ENCODE measurements at regions not wholly inside any gene's neighbourhood (a gene's known extent, or its start where the extent isn't known, plus 50 kb on each side); places are given as distances from the start of the nearest gene placed in this dataset.

DNA sequence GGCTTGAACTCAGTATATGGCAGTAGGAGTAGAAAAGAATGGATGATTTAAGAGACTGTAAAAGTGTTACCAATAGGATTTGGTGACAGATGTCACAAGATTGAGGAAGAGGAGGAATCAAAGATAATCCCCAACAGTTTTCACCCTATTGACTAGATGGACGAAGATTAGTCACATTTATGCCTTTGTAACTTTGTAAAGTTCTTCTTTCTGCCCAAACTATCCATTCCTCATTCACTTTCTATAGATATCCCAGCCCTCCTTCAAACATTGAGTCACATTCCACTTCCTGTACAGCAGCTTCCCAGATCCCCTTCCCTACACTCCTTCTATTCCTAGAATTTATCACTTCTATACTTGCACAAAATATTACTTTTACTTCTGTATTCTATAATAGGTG lies 207.9 kb downstream of the BTG1 start:
- TF ChIP-seq, protein P1, sequence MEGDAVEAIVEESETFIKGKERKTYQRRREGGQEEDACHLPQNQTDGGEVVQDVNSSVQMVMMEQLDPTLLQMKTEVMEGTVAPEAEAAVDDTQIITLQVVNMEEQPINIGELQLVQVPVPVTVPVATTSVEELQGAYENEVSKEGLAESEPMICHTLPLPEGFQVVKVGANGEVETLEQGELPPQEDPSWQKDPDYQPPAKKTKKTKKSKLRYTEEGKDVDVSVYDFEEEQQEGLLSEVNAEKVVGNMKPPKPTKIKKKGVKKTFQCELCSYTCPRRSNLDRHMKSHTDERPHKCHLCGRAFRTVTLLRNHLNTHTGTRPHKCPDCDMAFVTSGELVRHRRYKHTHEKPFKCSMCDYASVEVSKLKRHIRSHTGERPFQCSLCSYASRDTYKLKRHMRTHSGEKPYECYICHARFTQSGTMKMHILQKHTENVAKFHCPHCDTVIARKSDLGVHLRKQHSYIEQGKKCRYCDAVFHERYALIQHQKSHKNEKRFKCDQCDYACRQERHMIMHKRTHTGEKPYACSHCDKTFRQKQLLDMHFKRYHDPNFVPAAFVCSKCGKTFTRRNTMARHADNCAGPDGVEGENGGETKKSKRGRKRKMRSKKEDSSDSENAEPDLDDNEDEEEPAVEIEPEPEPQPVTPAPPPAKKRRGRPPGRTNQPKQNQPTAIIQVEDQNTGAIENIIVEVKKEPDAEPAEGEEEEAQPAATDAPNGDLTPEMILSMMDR (IDR thresholded peaks at IDR 0.05) = no peak
- TF ChIP-seq EP300 (IDR thresholded peaks at IDR 0.05) (no peak), POLR2AphosphoS5 (IDR thresholded peaks at IDR 0.05) (no peak)
